GM12878 (cell line): ENCODE measurements at regions not wholly inside any gene's neighbourhood (a gene's known extent, or its start where the extent isn't known, plus 50 kb on each side); places are given as distances from the start of the nearest gene placed in this dataset.

Source experiments
- IKZF2 ChIP-seq, 2 experiments: fragments of 450-650 bp; IDR thresholded peaks; 2 replicates each; pipeline ENCODE4 v1.6.1; 2017; ENCODE audit warnings: mild to moderate bottlenecking in 2 of 2, moderate library complexity in 2 of 2
- JUNB ChIP-seq: IDR thresholded peaks from 2 replicates; pipeline ENCODE4 v1.6.1; 2016; ENCODE audit warnings: antibody characterized with exemption, mild to moderate bottlenecking
- KLF5 ChIP-seq: fragments of 450-650 bp; IDR thresholded peaks from 2 replicates; pipeline ENCODE4 v1.6.1; 2014; ENCODE audit warnings: mild to moderate bottlenecking; ENCODE audit not compliant: partially characterized antibody
- NFYA ChIP-seq: IDR thresholded peaks from 2 replicates; pipeline ENCODE4 v1.6.1; 2011; ENCODE audit warnings: low read depth, mild to moderate bottlenecking, low read length, improper control_type of control experiment, borderline replicate concordance
- NRF1 ChIP-seq: conservative IDR thresholded peaks from 2 replicates; pipeline ENCODE4 v1.6.1; 2011; ENCODE audit warnings: mild to moderate bottlenecking, low read depth, low read length, improper control_type of control experiment
- POLR2A ChIP-seq: IDR thresholded peaks from 2 replicates; pipeline ENCODE4 v1.6.1; 2011; ENCODE audit warnings: low read depth, mild to moderate bottlenecking, low read length
- SIN3A ChIP-seq: IDR thresholded peaks from 2 replicates; pipeline ENCODE4 v1.6.1; 2012; ENCODE audit warnings: low read depth, low read length, improper control_type of control experiment
- TF ChIP-seq, protein P1 (sequence below): IDR thresholded peaks from 2 replicates; pipeline ENCODE4 v1.6.1; 2012; ENCODE audit warnings: mild to moderate bottlenecking, low read depth, low read length
- TF ChIP-seq, protein P2 (sequence below): fragments of 450-650 bp; conservative IDR thresholded peaks from 2 replicates; pipeline ENCODE4 v1.6.1; 2017; ENCODE audit warnings: mild to moderate bottlenecking, moderate library complexity
- TF ChIP-seq, protein P3 (sequence below): fragments of 150-350 bp; IDR thresholded peaks from 2 replicates; pipeline ENCODE4 v1.6.1; 2016; ENCODE audit warnings: low read depth, low read length

DNA sequence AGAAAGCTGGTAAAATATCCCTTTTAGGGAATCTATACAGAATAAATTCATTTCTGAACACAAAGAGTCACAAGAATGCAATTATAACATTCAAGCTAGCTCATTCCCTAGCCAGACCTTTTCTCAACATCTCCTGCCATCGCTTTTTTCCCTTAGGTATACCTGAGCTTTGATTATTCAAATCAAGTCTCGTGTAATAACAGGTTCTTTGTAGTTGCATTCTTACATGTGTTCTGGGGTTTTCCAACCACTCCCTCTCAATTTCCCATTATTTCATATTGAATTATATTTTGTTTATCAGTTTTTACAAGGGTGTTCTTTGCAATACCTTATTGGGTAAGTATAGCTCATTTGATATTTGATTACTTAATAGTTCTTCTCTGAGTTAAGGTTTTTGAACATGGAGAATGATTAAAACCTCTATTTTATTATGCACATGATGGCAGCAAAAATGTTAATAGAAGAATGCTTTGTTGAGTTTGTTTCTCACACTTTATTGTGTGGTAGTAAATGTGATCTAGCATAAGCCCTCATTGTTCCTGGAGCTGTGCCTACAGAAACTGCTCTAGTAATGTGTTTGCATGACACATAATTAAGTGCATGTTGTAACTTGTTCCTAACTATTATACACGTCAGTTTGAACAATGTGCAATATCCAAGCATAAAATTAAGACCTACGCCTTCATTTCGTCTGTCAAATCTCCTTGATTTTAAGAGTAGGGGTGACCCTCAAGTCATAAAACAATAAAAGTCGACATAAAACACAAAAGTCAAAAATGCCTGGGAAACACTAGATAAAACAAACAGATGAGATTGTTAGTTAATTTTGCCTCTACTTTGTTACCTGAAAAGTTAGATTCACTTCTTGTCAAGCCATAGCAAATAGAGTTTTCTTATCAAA, 124.0 kb upstream of the POF1B start (continued):
- TF ChIP-seq, protein P1, sequence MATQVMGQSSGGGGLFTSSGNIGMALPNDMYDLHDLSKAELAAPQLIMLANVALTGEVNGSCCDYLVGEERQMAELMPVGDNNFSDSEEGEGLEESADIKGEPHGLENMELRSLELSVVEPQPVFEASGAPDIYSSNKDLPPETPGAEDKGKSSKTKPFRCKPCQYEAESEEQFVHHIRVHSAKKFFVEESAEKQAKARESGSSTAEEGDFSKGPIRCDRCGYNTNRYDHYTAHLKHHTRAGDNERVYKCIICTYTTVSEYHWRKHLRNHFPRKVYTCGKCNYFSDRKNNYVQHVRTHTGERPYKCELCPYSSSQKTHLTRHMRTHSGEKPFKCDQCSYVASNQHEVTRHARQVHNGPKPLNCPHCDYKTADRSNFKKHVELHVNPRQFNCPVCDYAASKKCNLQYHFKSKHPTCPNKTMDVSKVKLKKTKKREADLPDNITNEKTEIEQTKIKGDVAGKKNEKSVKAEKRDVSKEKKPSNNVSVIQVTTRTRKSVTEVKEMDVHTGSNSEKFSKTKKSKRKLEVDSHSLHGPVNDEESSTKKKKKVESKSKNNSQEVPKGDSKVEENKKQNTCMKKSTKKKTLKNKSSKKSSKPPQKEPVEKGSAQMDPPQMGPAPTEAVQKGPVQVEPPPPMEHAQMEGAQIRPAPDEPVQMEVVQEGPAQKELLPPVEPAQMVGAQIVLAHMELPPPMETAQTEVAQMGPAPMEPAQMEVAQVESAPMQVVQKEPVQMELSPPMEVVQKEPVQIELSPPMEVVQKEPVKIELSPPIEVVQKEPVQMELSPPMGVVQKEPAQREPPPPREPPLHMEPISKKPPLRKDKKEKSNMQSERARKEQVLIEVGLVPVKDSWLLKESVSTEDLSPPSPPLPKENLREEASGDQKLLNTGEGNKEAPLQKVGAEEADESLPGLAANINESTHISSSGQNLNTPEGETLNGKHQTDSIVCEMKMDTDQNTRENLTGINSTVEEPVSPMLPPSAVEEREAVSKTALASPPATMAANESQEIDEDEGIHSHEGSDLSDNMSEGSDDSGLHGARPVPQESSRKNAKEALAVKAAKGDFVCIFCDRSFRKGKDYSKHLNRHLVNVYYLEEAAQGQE: no peak
- TF ChIP-seq JUNB: no peak
- TF ChIP-seq IKZF2 (IDR thresholded peaks at IDR 0.05): no peak
- TF ChIP-seq KLF5: no peak
- TF ChIP-seq NRF1: no peak
- no peak for TF ChIP-seq SIN3A
- no peak for TF ChIP-seq NFYA
- TF ChIP-seq, protein P2, sequence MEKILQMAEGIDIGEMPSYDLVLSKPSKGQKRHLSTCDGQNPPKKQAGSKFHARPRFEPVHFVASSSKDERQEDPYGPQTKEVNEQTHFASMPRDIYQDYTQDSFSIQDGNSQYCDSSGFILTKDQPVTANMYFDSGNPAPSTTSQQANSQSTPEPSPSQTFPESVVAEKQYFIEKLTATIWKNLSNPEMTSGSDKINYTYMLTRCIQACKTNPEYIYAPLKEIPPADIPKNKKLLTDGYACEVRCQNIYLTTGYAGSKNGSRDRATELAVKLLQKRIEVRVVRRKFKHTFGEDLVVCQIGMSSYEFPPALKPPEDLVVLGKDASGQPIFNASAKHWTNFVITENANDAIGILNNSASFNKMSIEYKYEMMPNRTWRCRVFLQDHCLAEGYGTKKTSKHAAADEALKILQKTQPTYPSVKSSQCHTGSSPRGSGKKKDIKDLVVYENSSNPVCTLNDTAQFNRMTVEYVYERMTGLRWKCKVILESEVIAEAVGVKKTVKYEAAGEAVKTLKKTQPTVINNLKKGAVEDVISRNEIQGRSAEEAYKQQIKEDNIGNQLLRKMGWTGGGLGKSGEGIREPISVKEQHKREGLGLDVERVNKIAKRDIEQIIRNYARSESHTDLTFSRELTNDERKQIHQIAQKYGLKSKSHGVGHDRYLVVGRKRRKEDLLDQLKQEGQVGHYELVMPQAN: no peak
- TF ChIP-seq, protein P3, sequence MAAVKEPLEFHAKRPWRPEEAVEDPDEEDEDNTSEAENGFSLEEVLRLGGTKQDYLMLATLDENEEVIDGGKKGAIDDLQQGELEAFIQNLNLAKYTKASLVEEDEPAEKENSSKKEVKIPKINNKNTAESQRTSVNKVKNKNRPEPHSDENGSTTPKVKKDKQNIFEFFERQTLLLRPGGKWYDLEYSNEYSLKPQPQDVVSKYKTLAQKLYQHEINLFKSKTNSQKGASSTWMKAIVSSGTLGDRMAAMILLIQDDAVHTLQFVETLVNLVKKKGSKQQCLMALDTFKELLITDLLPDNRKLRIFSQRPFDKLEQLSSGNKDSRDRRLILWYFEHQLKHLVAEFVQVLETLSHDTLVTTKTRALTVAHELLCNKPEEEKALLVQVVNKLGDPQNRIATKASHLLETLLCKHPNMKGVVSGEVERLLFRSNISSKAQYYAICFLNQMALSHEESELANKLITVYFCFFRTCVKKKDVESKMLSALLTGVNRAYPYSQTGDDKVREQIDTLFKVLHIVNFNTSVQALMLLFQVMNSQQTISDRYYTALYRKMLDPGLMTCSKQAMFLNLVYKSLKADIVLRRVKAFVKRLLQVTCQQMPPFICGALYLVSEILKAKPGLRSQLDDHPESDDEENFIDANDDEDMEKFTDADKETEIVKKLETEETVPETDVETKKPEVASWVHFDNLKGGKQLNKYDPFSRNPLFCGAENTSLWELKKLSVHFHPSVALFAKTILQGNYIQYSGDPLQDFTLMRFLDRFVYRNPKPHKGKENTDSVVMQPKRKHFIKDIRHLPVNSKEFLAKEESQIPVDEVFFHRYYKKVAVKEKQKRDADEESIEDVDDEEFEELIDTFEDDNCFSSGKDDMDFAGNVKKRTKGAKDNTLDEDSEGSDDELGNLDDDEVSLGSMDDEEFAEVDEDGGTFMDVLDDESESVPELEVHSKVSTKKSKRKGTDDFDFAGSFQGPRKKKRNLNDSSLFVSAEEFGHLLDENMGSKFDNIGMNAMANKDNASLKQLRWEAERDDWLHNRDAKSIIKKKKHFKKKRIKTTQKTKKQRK: no peak
- TF ChIP-seq POLR2A: no peak
- TF ChIP-seq, all 136 proteins: peak for 0
